ENCODE measurements at regions not wholly inside any gene's neighbourhood (a gene's known extent, or its start where the extent isn't known, plus 50 kb on each side); places are given as distances from the start of the nearest gene placed in this dataset.

DNA sequence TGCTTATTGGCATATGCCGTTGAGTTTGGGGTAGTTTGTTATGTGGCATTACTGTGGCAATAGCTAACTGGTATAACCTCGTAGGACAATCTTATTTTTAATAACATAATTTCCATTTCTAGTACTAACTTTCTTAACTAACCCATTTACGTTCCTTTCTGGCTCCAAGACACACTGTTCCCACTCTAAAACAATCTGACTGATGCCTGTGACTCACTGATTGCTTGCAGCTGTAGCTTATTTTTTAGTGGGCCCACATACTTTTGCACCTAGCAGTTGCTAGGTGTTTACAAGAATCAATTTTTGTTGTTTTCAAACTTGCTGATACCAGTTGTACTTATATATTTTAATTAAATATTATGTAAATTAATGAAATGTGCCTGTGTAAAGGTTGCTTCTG, 52.2 kb downstream of the FAT3 start:
- H3K27me3 ChIP-seq (ENCODE audit: control insufficient read depth, insufficient read depth, low read length): no peaks in the 10 kb centered on the region
- H3K36me3 ChIP-seq (ENCODE audit: control insufficient read depth, insufficient read depth, low read length): no peaks in the 10 kb centered on the region
- DNase-seq (ENCODE audit: low read depth): no peak
- H3K4me3 ChIP-seq (ENCODE audit: low read depth, low read length): no peak overlapping the region
- TF ChIP-seq, protein P1, sequence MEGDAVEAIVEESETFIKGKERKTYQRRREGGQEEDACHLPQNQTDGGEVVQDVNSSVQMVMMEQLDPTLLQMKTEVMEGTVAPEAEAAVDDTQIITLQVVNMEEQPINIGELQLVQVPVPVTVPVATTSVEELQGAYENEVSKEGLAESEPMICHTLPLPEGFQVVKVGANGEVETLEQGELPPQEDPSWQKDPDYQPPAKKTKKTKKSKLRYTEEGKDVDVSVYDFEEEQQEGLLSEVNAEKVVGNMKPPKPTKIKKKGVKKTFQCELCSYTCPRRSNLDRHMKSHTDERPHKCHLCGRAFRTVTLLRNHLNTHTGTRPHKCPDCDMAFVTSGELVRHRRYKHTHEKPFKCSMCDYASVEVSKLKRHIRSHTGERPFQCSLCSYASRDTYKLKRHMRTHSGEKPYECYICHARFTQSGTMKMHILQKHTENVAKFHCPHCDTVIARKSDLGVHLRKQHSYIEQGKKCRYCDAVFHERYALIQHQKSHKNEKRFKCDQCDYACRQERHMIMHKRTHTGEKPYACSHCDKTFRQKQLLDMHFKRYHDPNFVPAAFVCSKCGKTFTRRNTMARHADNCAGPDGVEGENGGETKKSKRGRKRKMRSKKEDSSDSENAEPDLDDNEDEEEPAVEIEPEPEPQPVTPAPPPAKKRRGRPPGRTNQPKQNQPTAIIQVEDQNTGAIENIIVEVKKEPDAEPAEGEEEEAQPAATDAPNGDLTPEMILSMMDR (IDR thresholded peaks at IDR 0.05; ENCODE audit: insufficient read depth, low read length, poor library complexity, severe bottlenecking): no peak

DNA sequence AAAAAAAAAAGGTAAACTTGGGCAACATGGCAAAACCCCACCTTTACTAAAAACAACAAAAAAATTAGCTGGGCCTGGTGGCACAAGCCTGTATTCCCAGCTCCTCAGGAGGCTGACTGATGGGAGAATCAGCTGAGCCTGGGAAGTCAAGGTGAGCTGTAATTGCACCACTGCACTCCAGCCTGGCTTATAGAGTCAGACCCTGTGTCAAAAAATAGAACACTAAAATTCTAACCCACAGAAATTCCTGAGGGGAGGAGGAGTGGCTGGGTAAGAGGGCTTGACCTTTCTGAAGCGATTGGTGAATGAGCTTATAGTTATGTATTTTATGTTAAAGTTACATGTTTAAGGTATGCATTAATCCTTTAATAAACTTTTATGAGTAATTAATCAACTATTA, 53.3 kb downstream of the FAT3 start:
- no peaks in the 10 kb centered on the region for H3K36me3 ChIP-seq (ENCODE audit: control insufficient read depth, insufficient read depth, low read length)
- no peak overlapping the region for H3K4me3 ChIP-seq (ENCODE audit: low read depth, low read length)
- no peak for DNase-seq (ENCODE audit: low read depth)
- TF ChIP-seq, protein P1 (IDR thresholded peaks at IDR 0.05; ENCODE audit: insufficient read depth, low read length, poor library complexity, severe bottlenecking): no peak
- no peaks in the 10 kb centered on the region for H3K27me3 ChIP-seq (ENCODE audit: control insufficient read depth, insufficient read depth, low read length)

- Histone ChIP-seq H3K36me3 (ENCODE audit: control insufficient read depth, insufficient read depth, low read length) (no peaks in the 10 kb centered on the region), H3K4me3 (ENCODE audit: low read depth, low read length) (no peak overlapping the region), H3K27me3 (ENCODE audit: control insufficient read depth, insufficient read depth, low read length) (no peaks in the 10 kb centered on the region)
- TF ChIP-seq, protein P1 (IDR thresholded peaks at IDR 0.05; ENCODE audit: insufficient read depth, low read length, poor library complexity, severe bottlenecking): no peak
- DNase-seq (ENCODE audit: low read depth): no peak
These were observed 54.3 kb downstream of the FAT3 start for GRCh38 chr11:92278791-92279433.

DNA sequence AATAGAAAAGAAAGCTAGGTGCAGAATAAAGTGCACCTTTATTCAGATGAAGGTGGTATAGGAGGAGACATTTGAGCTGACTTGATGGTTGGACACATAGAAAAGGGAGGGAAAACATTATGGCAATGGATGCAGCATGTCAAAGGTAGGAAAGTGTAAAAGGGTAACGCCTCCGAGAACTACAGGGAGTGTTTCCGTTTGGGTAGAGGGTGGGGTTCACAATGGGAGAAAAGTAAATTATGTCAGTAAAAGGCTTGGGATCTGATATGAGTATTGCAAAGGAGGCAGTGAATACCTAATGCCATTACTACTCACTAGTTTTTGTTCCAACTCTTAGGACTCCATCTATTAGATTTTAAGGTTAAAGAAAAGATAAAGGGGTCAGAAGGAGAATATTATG, 59.5 kb downstream of the FAT3 start:
- Histone ChIP-seq H3K4me3 (ENCODE audit: low read depth, low read length) (no peak overlapping the region), H3K36me3 (ENCODE audit: control insufficient read depth, insufficient read depth, low read length) (no peaks in the 10 kb centered on the region), H3K27me3 (ENCODE audit: control insufficient read depth, insufficient read depth, low read length) (no peaks in the 10 kb centered on the region)
- TF ChIP-seq, protein P1 (IDR thresholded peaks at IDR 0.05; ENCODE audit: insufficient read depth, low read length, poor library complexity, severe bottlenecking): no peak
- DNase-seq (ENCODE audit: low read depth): no peak

DNA sequence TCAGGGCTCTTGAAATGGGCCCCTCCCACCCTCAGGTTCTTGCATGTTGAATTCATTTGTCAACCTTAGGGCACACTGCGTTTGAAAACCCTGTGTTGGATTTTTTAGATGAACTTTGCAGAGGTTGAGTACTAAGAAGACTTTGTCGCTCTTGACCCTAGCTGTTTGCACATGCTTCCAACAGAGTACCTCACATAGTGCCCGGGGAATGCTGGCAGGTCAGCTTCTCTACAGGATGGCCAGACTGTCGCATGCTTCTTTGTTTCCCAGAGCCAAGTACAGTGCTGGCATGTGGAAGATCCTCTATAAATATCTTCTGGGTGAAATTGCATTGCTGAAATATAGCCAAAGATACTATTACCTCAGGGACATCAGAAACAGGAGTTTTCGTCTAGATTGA, 59.9 kb downstream of the FAT3 start:
- DNase-seq (ENCODE audit: low read depth): no peak
- TF ChIP-seq, protein P1 (IDR thresholded peaks at IDR 0.05; ENCODE audit: insufficient read depth, low read length, poor library complexity, severe bottlenecking): no peak
- no peak overlapping the region for H3K4me3 ChIP-seq (ENCODE audit: low read depth, low read length)
- no peaks in the 10 kb centered on the region for H3K27me3 ChIP-seq (ENCODE audit: control insufficient read depth, insufficient read depth, low read length)
- no peaks in the 10 kb centered on the region for H3K36me3 ChIP-seq (ENCODE audit: control insufficient read depth, insufficient read depth, low read length)

GRCh38 chr11:92285776-92286175, 61.2 kb downstream of the FAT3 start:
- H3K27me3 ChIP-seq (ENCODE audit: control insufficient read depth, insufficient read depth, low read length): no peaks in the 10 kb centered on the region
- H3K36me3 ChIP-seq (ENCODE audit: control insufficient read depth, insufficient read depth, low read length): no peaks in the 10 kb centered on the region
- no peak overlapping the region for H3K4me3 ChIP-seq (ENCODE audit: low read depth, low read length)
- TF ChIP-seq, protein P1 (IDR thresholded peaks at IDR 0.05; ENCODE audit: insufficient read depth, low read length, poor library complexity, severe bottlenecking): no peak
- no peak for DNase-seq (ENCODE audit: low read depth)
